ENCODE measurements at regions not wholly inside any gene's neighbourhood (a gene's known extent, or its start where the extent isn't known, plus 50 kb on each side); places are given as distances from the start of the nearest gene placed in this dataset.

- TF ChIP-seq CTCF (conservative IDR thresholded peaks at IDR 0.05; ENCODE audit: low read depth, low read length), result no peak
- TF ChIP-seq EZH2 (IDR thresholded peaks at IDR 0.05; ENCODE audit: low read length, unreplicated experiment), result no peak
These were observed 52.5 kb upstream of the RESF1 start for GRCh38 chr12:31906557-31907301.

All from PC-3 (cell line).